ENCODE measurements at regions not wholly inside any gene's neighbourhood (a gene's known extent, or its start where the extent isn't known, plus 50 kb on each side); places are given as distances from the start of the nearest gene placed in this dataset.

DNA sequence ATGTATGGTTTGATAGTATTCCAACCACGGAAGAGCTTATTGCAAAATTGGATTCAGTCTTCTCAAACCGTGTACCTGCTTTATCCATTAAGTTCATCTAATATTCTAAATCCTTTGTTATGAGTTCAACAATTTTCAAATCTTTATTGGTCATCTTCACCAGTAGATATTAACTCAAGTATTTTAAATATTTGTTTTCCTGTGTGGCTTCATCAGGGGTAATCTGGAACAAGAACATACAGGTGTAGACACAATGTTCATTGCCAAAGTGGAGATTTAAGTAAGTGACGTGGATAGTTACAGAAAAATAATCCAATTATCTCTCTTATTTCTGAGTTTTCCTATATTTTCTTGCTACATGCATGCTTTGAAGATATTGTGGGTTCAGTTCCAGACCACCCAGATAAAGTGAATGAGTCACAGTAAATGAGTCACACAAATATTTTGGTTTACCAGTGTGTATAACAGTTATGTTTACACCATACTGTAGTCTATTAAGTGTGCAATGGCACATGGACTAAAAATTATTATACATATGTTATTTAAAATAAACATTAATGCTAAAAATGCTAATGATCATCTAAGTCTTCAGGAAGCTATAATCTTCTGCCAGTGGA, 429.0 kb upstream of the POT1 start:
- no peak for DNase-seq (ENCODE audit: low read depth)
- no peak overlapping the region for H3K4me3 ChIP-seq (ENCODE audit: control insufficient read depth, low read depth, low read length)
- TF ChIP-seq, protein P1, sequence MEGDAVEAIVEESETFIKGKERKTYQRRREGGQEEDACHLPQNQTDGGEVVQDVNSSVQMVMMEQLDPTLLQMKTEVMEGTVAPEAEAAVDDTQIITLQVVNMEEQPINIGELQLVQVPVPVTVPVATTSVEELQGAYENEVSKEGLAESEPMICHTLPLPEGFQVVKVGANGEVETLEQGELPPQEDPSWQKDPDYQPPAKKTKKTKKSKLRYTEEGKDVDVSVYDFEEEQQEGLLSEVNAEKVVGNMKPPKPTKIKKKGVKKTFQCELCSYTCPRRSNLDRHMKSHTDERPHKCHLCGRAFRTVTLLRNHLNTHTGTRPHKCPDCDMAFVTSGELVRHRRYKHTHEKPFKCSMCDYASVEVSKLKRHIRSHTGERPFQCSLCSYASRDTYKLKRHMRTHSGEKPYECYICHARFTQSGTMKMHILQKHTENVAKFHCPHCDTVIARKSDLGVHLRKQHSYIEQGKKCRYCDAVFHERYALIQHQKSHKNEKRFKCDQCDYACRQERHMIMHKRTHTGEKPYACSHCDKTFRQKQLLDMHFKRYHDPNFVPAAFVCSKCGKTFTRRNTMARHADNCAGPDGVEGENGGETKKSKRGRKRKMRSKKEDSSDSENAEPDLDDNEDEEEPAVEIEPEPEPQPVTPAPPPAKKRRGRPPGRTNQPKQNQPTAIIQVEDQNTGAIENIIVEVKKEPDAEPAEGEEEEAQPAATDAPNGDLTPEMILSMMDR (IDR thresholded peaks at IDR 0.05; ENCODE audit: control insufficient read depth, insufficient read depth, low read depth, low read length, missing control alignments), result no peak

DNA sequence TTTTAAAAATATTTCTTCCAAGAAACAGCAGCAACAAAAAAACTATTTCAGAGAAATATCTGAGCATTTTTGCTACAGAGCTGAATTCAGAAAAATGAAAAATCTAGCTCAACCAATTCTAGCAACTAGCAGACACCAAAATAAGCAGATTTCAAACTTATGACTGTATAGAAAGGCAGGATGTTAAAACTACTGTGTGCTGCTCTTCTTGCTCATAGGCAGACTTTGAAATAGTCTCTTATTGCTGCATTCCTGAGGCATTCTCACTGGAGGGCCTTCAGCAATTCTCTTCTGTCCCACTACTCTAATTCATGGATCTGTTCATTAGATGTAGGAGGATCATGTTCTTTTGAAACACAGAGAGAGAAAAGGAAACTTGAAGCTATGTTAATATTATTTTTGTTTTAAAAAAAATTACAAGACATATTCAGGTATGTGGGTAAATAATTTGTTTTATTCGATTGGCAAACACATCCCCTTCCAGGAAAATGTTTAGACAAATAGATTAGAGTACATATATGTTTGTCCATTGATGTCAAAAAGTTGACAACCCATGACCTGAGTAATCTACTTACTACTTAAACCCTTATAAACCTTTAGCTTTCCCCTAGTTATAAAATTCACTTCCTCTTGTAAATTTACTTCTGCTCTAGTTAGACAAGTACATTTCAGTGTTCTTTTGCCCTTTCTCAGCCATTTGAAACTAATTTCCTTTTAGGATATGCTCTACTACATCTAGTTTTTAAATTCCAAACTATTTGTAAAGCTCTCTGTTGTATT, 428.2 kb upstream of the POT1 start:
- no peak overlapping the region for H3K4me3 ChIP-seq (ENCODE audit: control insufficient read depth, low read depth, low read length)
- DNase-seq (ENCODE audit: low read depth), result no peak
- TF ChIP-seq, protein P1 (IDR thresholded peaks at IDR 0.05; ENCODE audit: control insufficient read depth, insufficient read depth, low read depth, low read length, missing control alignments), result no peak

DNA sequence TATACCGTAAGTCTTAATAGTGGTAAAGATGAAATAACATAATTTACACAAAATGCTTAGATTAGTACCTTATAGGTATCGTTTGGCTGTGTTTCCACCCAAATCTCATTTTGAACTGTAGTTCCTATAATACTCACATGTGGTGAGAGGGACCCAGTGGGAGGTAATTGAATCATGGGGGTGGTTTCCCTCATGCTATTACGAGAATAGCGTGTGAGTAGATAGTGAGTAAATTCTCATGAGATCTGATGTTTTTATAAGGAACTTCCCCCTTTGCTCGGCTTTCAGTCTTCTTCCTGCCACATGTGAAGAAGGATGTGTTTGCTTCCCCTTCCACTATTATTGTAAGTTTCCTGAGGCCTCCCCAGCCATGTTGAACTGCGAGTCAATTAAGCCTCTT, 426.3 kb upstream of the POT1 start:
- H3K4me3 ChIP-seq (ENCODE audit: control insufficient read depth, low read depth, low read length), result no peak overlapping the region
- DNase-seq (ENCODE audit: low read depth), result no peak
- TF ChIP-seq, protein P1 (IDR thresholded peaks at IDR 0.05; ENCODE audit: control insufficient read depth, insufficient read depth, low read depth, low read length, missing control alignments), result no peak

DNA sequence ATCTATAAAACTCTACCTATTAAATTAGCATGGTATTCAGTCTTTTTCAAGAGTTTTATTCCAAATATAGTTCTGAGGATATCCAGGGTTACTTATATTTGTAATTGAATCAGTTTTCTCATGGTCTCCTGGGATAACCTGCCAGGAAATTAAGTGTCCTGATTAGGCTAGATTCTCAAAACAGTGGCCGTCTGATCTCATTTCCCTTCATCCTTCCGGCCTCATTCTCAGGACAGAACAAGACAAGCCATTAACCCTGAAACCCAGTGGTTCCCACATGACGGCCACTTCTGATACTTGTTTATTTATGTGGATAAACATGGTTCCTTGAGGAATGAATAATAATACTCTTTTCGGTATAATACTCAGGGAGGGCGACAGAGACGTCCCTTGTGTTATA, 417.6 kb upstream of the POT1 start:
- TF ChIP-seq, protein P1 (IDR thresholded peaks at IDR 0.05; ENCODE audit: control insufficient read depth, insufficient read depth, low read depth, low read length, missing control alignments), result no peak

DNA sequence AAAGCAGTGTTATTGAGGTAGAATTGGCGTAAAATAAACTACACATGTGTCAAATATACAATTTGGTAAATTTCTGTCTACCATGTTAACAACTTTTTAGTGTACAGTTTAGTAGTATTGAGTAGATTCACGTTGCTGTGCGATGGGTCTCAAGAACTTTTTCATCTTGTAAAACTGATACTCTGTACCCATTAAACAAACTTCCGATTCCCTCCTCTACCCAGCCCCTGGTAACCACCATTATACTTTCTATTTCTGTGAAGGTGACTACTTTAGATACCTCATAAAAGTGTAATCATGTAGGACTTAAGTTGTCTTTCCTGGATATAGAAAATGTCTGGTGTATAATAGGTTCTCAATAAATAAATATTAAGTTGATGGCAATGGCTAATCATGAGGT, 408.5 kb upstream of the POT1 start:
- TF ChIP-seq, protein P1 (IDR thresholded peaks at IDR 0.05; ENCODE audit: control insufficient read depth, insufficient read depth, low read depth, low read length, missing control alignments), result no peak
- DNase-seq (ENCODE audit: low read depth), result no peak
- H3K4me3 ChIP-seq (ENCODE audit: control insufficient read depth, low read depth, low read length), result no peak overlapping the region

More for the DNA sequence above, 417.6 kb upstream of the POT1 start:
- no peak overlapping the region for H3K4me3 ChIP-seq (ENCODE audit: control insufficient read depth, low read depth, low read length)
- no peak for DNase-seq (ENCODE audit: low read depth)

DNA sequence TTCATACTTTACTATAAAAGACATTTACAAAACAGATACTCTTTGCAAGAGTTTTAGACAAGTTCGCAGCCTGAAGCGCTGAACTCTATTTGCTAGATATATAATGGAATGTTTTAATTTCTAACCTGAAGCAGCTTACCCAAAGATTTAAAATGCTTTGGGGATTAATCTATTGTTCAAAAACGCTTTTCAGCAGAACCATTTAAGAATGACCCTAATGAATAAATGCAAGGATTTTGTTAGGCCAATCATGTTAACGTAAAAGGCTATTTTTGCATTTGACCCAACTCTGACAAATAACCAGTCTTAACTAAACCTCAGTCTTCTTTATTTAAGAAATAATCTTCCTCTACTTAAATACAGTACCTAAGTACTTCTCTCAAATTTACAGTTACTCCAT, 406.7 kb upstream of the POT1 start:
- no peak overlapping the region for H3K4me3 ChIP-seq (ENCODE audit: control insufficient read depth, low read depth, low read length)
- TF ChIP-seq, protein P1 (IDR thresholded peaks at IDR 0.05; ENCODE audit: control insufficient read depth, insufficient read depth, low read depth, low read length, missing control alignments), result no peak
- no peak for DNase-seq (ENCODE audit: low read depth)

Data from AG09309 (cell line).